Muscle of leg (tissue), 3 donors: ENCODE measurements at regions not wholly inside any gene's neighbourhood (a gene's known extent, or its start where the extent isn't known, plus 50 kb on each side); places are given as distances from the start of the nearest gene placed in this dataset.

ENCODE experiments used
- DNase-seq: peaks from one replicate; pipeline ENCODE4 v3.0.0; 2013
- H3K27ac ChIP-seq: one replicate; pipeline ENCODE4 v1.5.1; 2013; ENCODE audit warnings: mild to moderate bottlenecking, low read length, control low read depth
- H3K27me3 ChIP-seq: one replicate; pipeline ENCODE4 v1.6.1; 2013; ENCODE audit warnings: low read length; ENCODE audit not compliant: control insufficient read depth, insufficient read depth
- H3K36me3 ChIP-seq: one replicate; pipeline ENCODE4 v1.6.1; 2013; ENCODE audit warnings: low read length; ENCODE audit not compliant: control insufficient read depth, insufficient read depth
- H3K4me1 ChIP-seq: one replicate; pipeline ENCODE4 v1.6.1; 2013; ENCODE audit warnings: low read length; ENCODE audit not compliant: control insufficient read depth, insufficient read depth
- H3K4me3 ChIP-seq: one replicate; pipeline ENCODE4 v1.5.1; 2013; ENCODE audit warnings: low read length, control low read depth
- H3K9me3 ChIP-seq: replicated peaks from 2 replicates; pipeline ENCODE4 v1.6.1; 2013; ENCODE audit warnings: low read depth, low read length; ENCODE audit not compliant: control insufficient read depth
- WGBS: methylation state at CpG from one replicate; pipeline ENCODE4 v1.1.5; 2013; ENCODE audit warnings: missing lambda C conversion rate; ENCODE audit not compliant: insufficient coverage; 5-methylcytosine and 5-hydroxymethylcytosine counted together

GRCh38 chr5:109519416-109519815 lies 109.6 kb upstream of the PJA2 start:
- no CpG with 5 or more reads among the region's 3 CpGs for WGBS
- DNase-seq = no peak
- H3K4me3 ChIP-seq = no peak overlapping the region
- no peak overlapping the region for H3K27ac ChIP-seq
- H3K36me3 ChIP-seq = no peaks in the 10 kb centered on the region
- no peaks in the 10 kb centered on the region for H3K4me1 ChIP-seq
- H3K9me3 ChIP-seq = no peaks in the 10 kb centered on the region
- H3K27me3 ChIP-seq = no peaks in the 10 kb centered on the region

GRCh38 chr5:109516390-109516789 lies 106.6 kb upstream of the PJA2 start:
- no peak for DNase-seq
- no peaks in the 10 kb centered on the region for H3K27me3 ChIP-seq
- H3K4me1 ChIP-seq = no peaks in the 10 kb centered on the region
- no peaks in the 10 kb centered on the region for H3K36me3 ChIP-seq
- no CpG with 5 or more reads among the region's 2 CpGs for WGBS
- H3K27ac ChIP-seq = no peak overlapping the region
- no peak overlapping the region for H3K4me3 ChIP-seq
- no peaks in the 10 kb centered on the region for H3K9me3 ChIP-seq

GRCh38 chr5:109511980-109512734 lies 102.4 kb upstream of the PJA2 start:
- no peaks in the 10 kb centered on the region for H3K27me3 ChIP-seq
- no peak overlapping the region for H3K27ac ChIP-seq
- 59% methylated on average over 4 of the region's 8 CpGs for WGBS
- no peaks in the 10 kb centered on the region for H3K9me3 ChIP-seq
- DNase-seq = no peak
- H3K36me3 ChIP-seq = no peaks in the 10 kb centered on the region
- H3K4me1 ChIP-seq = no peaks in the 10 kb centered on the region
- no peak overlapping the region for H3K4me3 ChIP-seq

GRCh38 chr5:109506556-109506955 lies 96.8 kb upstream of the PJA2 start:
- no peaks in the 10 kb centered on the region for H3K27me3 ChIP-seq
- no peaks in the 10 kb centered on the region for H3K4me1 ChIP-seq
- no peak overlapping the region for H3K27ac ChIP-seq
- DNase-seq = peak; percentile 18
- no peak overlapping the region for H3K4me3 ChIP-seq
- H3K36me3 ChIP-seq = no peaks in the 10 kb centered on the region
- no CpG with 5 or more reads among the region's 1 CpG for WGBS
- H3K9me3 ChIP-seq = no peaks in the 10 kb centered on the region

GRCh38 chr5:109496112-109496511 lies 86.3 kb upstream of the PJA2 start:
- H3K4me1 ChIP-seq = no peaks in the 10 kb centered on the region
- H3K27me3 ChIP-seq = no peaks in the 10 kb centered on the region
- WGBS = no CpG with 5 or more reads among the region's 3 CpGs
- H3K36me3 ChIP-seq = no peaks in the 10 kb centered on the region
- DNase-seq = no peak
- no peaks in the 10 kb centered on the region for H3K9me3 ChIP-seq
- no peak overlapping the region for H3K27ac ChIP-seq
- no peak overlapping the region for H3K4me3 ChIP-seq

GRCh38 chr5:109487753-109488420 lies 78.1 kb upstream of the PJA2 start:
- Histone ChIP-seq H3K27ac (no peak overlapping the region), H3K4me1 (peaks cover 17% of the 10 kb centered on the region), H3K27me3 (no peaks in the 10 kb centered on the region), H3K36me3 (no peaks in the 10 kb centered on the region), H3K4me3 (no peak overlapping the region), H3K9me3 (no peaks in the 10 kb centered on the region)
- WGBS = 92% methylated on average over 62 of the region's 65 CpGs
- DNase-seq = no peak

GRCh38 chr5:109486200-109486804 lies 76.5 kb upstream of the PJA2 start:
- Histone ChIP-seq H3K27me3 (no peaks in the 10 kb centered on the region), H3K4me3 (no peak overlapping the region), H3K27ac (no peak overlapping the region), H3K36me3 (no peaks in the 10 kb centered on the region), H3K4me1 (peaks cover 17% of the 10 kb centered on the region), H3K9me3 (no peaks in the 10 kb centered on the region)
- peak; percentile 37 for DNase-seq
- WGBS = 69% methylated on average over 4 of the region's 10 CpGs

- H3K4me1 ChIP-seq = peaks cover 17% of the 10 kb centered on the region
- no peaks in the 10 kb centered on the region for H3K9me3 ChIP-seq
- WGBS = 8% methylated on average over 7 of the region's 8 CpGs
- H3K4me3 ChIP-seq = no peak overlapping the region
- H3K27me3 ChIP-seq = no peaks in the 10 kb centered on the region
- H3K36me3 ChIP-seq = no peaks in the 10 kb centered on the region
- H3K27ac ChIP-seq = no peak overlapping the region
- DNase-seq = peak; percentile 82
Measured at GRCh38 chr5:109485030-109485429, 75.3 kb upstream of the PJA2 start.

- DNase-seq = no peak
- H3K36me3 ChIP-seq = no peaks in the 10 kb centered on the region
- H3K4me1 ChIP-seq = peaks cover 17% of the 10 kb centered on the region
- H3K4me3 ChIP-seq = no peak overlapping the region
- H3K9me3 ChIP-seq = no peaks in the 10 kb centered on the region
- no peak overlapping the region for H3K27ac ChIP-seq
- no peaks in the 10 kb centered on the region for H3K27me3 ChIP-seq
- WGBS = 60% methylated on average over 1 of the region's 3 CpGs
Measured at GRCh38 chr5:109484597-109484996, 74.8 kb upstream of the PJA2 start.

GRCh38 chr5:109483395-109483971 lies 73.7 kb upstream of the PJA2 start:
- H3K36me3 ChIP-seq = no peaks in the 10 kb centered on the region
- no CpG with 5 or more reads among the region's 2 CpGs for whole genome bisulfite sequencing
- H3K4me1 ChIP-seq = peaks cover 17% of the 10 kb centered on the region
- no peaks in the 10 kb centered on the region for H3K9me3 ChIP-seq
- no peak overlapping the region for H3K4me3 ChIP-seq
- H3K27me3 ChIP-seq = no peaks in the 10 kb centered on the region
- no peak overlapping the region for H3K27ac ChIP-seq
- peak; percentile 30 for DNase-seq
